ENCODE measurements at regions not wholly inside any gene's neighbourhood (a gene's known extent, or its start where the extent isn't known, plus 50 kb on each side); places are given as distances from the start of the nearest gene placed in this dataset.
A peak's percentile ranks its signal among the peaks of the same experiment; 100 is the strongest.
"Not testable (repeated sequence)": the region's sequence is repeated elsewhere in the genome, so short reads cannot be mapped to it uniquely, and the experiment has no call there.

GRCh38 chr17:30708241-30709078 is 116.0 kb downstream of the CRLF3 start:
- H3K27me3 ChIP-seq (replicated peaks in 2 of 5; ENCODE audit: control insufficient read depth in 4 of 5, insufficient read depth in 5 of 5, low read length in 4 of 5); H3K36me3 ChIP-seq (ENCODE audit: control insufficient read depth in 4 of 4, insufficient read depth in 4 of 4, low read length in 3 of 4); H3K9me3 ChIP-seq (ENCODE audit: control extremely low read depth in 1 of 5, control insufficient read depth in 4 of 5, insufficient read depth in 2 of 5, low read depth in 1 of 5, low read length in 4 of 5); POLR2A ChIA-PET: not testable (repeated sequence)
- peak overlapping the region; percentile 54 to 83 for H3K27ac ChIP-seq (ENCODE audit: insufficient read depth in 1 of 2, low read depth in 1 of 2, low read length in 2 of 2, poor library complexity in 1 of 2, severe bottlenecking in 2 of 2)
- H3K4me1 ChIP-seq (ENCODE audit: control extremely low read depth in 1 of 4, control insufficient read depth in 4 of 4, insufficient read depth in 4 of 4, low read length in 3 of 4): peaks cover 0 to 46% (median 41%) of the 10 kb centered on the region in 4 experiments
- WGBS (ENCODE audit: insufficient coverage): under 1% methylated on average over 50 of the region's 75 CpGs
- CTCF ChIA-PET: interaction anchor here (1.4 kb wide), 1 partner anchor 33 kb away, joined by 4 read pairs; no protein-coding TSS in a partner anchor
- peak; percentile 86 to 94 (median 92) for DNase-seq
- H3K4me3 ChIP-seq (ENCODE audit: control insufficient read depth in 1 of 7, extremely low read depth in 1 of 7, insufficient read depth in 4 of 7, low read depth in 2 of 7, low read length in 6 of 7): peak overlapping the region; percentile 67 to 91 (median 81)

GRCh38 chr17:30707724-30708240 is 116.7 kb downstream of the CRLF3 start:
- Histone ChIP-seq H3K27ac (ENCODE audit: insufficient read depth in 1 of 2, low read depth in 1 of 2, low read length in 2 of 2, poor library complexity in 1 of 2, severe bottlenecking in 2 of 2) (peak overlapping the region; percentile 54 to 83), H3K4me1 (ENCODE audit: control extremely low read depth in 1 of 4, control insufficient read depth in 4 of 4, insufficient read depth in 4 of 4, low read length in 3 of 4) (peaks cover 0 to 45% (median 41%) of the 10 kb centered on the region in 4 experiments), H3K4me3 (ENCODE audit: control insufficient read depth in 1 of 7, extremely low read depth in 1 of 7, insufficient read depth in 4 of 7, low read depth in 2 of 7, low read length in 6 of 7) (peak overlapping the region; percentile 67 to 91 (median 81))
- peak; percentile 59 to 80 (median 78) for DNase-seq
- POLR2A ChIA-PET; H3K36me3 ChIP-seq (ENCODE audit: control insufficient read depth in 4 of 4, insufficient read depth in 4 of 4, low read length in 3 of 4); CTCF ChIA-PET; H3K27me3 ChIP-seq (replicated peaks in 2 of 5; ENCODE audit: control insufficient read depth in 4 of 5, insufficient read depth in 5 of 5, low read length in 4 of 5); H3K9me3 ChIP-seq (ENCODE audit: control extremely low read depth in 1 of 5, control insufficient read depth in 4 of 5, insufficient read depth in 2 of 5, low read depth in 1 of 5, low read length in 4 of 5): not testable (repeated sequence)
- 0% methylated on average over 17 of the region's 18 CpGs for WGBS (ENCODE audit: insufficient coverage)

GRCh38 chr17:30706461-30707335 is 117.8 kb downstream of the CRLF3 start:
- Histone ChIP-seq H3K27ac (ENCODE audit: insufficient read depth in 1 of 2, low read depth in 1 of 2, low read length in 2 of 2, poor library complexity in 1 of 2, severe bottlenecking in 2 of 2) (peak overlapping the region in 1 of 2 experiments; percentile 43), H3K4me3 (ENCODE audit: control insufficient read depth in 1 of 7, extremely low read depth in 1 of 7, insufficient read depth in 4 of 7, low read depth in 2 of 7, low read length in 6 of 7) (peak overlapping the region; percentile 4 to 91 (median 64)), H3K4me1 (ENCODE audit: control extremely low read depth in 1 of 4, control insufficient read depth in 4 of 4, insufficient read depth in 4 of 4, low read length in 3 of 4) (peaks cover 0 to 39% (median 32%) of the 10 kb centered on the region in 4 experiments)
- CTCF ChIA-PET: interaction anchor here (0.6 to 1.1 kb wide), 2 partner anchors 112 to 197 kb away, joined by 3 read pairs; no protein-coding TSS in a partner anchor
- not testable (repeated sequence) for H3K36me3 ChIP-seq (ENCODE audit: control insufficient read depth in 4 of 4, insufficient read depth in 4 of 4, low read length in 3 of 4); H3K27me3 ChIP-seq (replicated peaks in 2 of 5; ENCODE audit: control insufficient read depth in 4 of 5, insufficient read depth in 5 of 5, low read length in 4 of 5); H3K9me3 ChIP-seq (ENCODE audit: control extremely low read depth in 1 of 5, control insufficient read depth in 4 of 5, insufficient read depth in 2 of 5, low read depth in 1 of 5, low read length in 4 of 5)
- WGBS (ENCODE audit: insufficient coverage): 36% methylated on average over 9 of the region's 11 CpGs
- POLR2A ChIA-PET: interaction anchor here (0.5 kb wide), 1 partner anchor 15 kb away, joined by 4 read pairs; no protein-coding TSS in a partner anchor
- peak; percentile 39 to 75 (median 70) for DNase-seq

GRCh38 chr17:30706004-30706403 is 118.5 kb downstream of the CRLF3 start:
- peak overlapping the region; percentile 36 to 91 (median 61) for H3K4me3 ChIP-seq (ENCODE audit: control insufficient read depth in 1 of 7, extremely low read depth in 1 of 7, insufficient read depth in 4 of 7, low read depth in 2 of 7, low read length in 6 of 7)
- H3K9me3 ChIP-seq (ENCODE audit: control extremely low read depth in 1 of 5, control insufficient read depth in 4 of 5, insufficient read depth in 2 of 5, low read depth in 1 of 5, low read length in 4 of 5); H3K36me3 ChIP-seq (ENCODE audit: control insufficient read depth in 4 of 4, insufficient read depth in 4 of 4, low read length in 3 of 4); H3K27me3 ChIP-seq (replicated peaks in 2 of 5; ENCODE audit: control insufficient read depth in 4 of 5, insufficient read depth in 5 of 5, low read length in 4 of 5); POLR2A ChIA-PET: not testable (repeated sequence)
- peak overlapping the region in 1 of 2 experiments; percentile 43 for H3K27ac ChIP-seq (ENCODE audit: insufficient read depth in 1 of 2, low read depth in 1 of 2, low read length in 2 of 2, poor library complexity in 1 of 2, severe bottlenecking in 2 of 2)
- 0% methylated on average over 13 of the region's 41 CpGs for WGBS (ENCODE audit: insufficient coverage)
- H3K4me1 ChIP-seq (ENCODE audit: control extremely low read depth in 1 of 4, control insufficient read depth in 4 of 4, insufficient read depth in 4 of 4, low read length in 3 of 4): peaks cover 0 to 37% (median 31%) of the 10 kb centered on the region in 4 experiments
- CTCF ChIA-PET: interaction anchor here (0.6 to 1.1 kb wide), 2 partner anchors 113 to 197 kb away, joined by 3 read pairs; no protein-coding TSS in a partner anchor
- peak in 1 of 3 donors; percentile 50 for DNase-seq

GRCh38 chr17:30701498-30701989 is 122.9 kb downstream of the CRLF3 start:
- Histone ChIP-seq H3K4me3 (ENCODE audit: control insufficient read depth in 1 of 7, extremely low read depth in 1 of 7, insufficient read depth in 4 of 7, low read depth in 2 of 7, low read length in 6 of 7) (no peak overlapping the region), H3K4me1 (ENCODE audit: control extremely low read depth in 1 of 4, control insufficient read depth in 4 of 4, insufficient read depth in 4 of 4, low read length in 3 of 4) (peaks cover 0 to 20% (median 16%) of the 10 kb centered on the region in 4 experiments), H3K27ac (ENCODE audit: insufficient read depth in 1 of 2, low read depth in 1 of 2, low read length in 2 of 2, poor library complexity in 1 of 2, severe bottlenecking in 2 of 2) (no peak overlapping the region), H3K27me3 (replicated peaks in 2 of 5; ENCODE audit: control insufficient read depth in 4 of 5, insufficient read depth in 5 of 5, low read length in 4 of 5) (no peaks in the 10 kb centered on the region), H3K36me3 (ENCODE audit: control insufficient read depth in 4 of 4, insufficient read depth in 4 of 4, low read length in 3 of 4) (no peaks in the 10 kb centered on the region), H3K9me3 (ENCODE audit: control extremely low read depth in 1 of 5, control insufficient read depth in 4 of 5, insufficient read depth in 2 of 5, low read depth in 1 of 5, low read length in 4 of 5) (no peaks in the 10 kb centered on the region)
- 40% methylated on average over 5 of the region's 7 CpGs for WGBS (ENCODE audit: insufficient coverage)
- peak in 2 of 3 donors; percentile 39 for DNase-seq
- ChIA-PET CTCF (no interaction called here), POLR2A (no interaction called here)

- H3K9me3 ChIP-seq (ENCODE audit: control extremely low read depth in 1 of 5, control insufficient read depth in 4 of 5, insufficient read depth in 2 of 5, low read depth in 1 of 5, low read length in 4 of 5); H3K4me3 ChIP-seq (ENCODE audit: control insufficient read depth in 1 of 7, extremely low read depth in 1 of 7, insufficient read depth in 4 of 7, low read depth in 2 of 7, low read length in 6 of 7); POLR2A ChIA-PET; CTCF ChIA-PET; H3K27me3 ChIP-seq (replicated peaks in 2 of 5; ENCODE audit: control insufficient read depth in 4 of 5, insufficient read depth in 5 of 5, low read length in 4 of 5); H3K27ac ChIP-seq (ENCODE audit: insufficient read depth in 1 of 2, low read depth in 1 of 2, low read length in 2 of 2, poor library complexity in 1 of 2, severe bottlenecking in 2 of 2); DNase-seq; H3K36me3 ChIP-seq (ENCODE audit: control insufficient read depth in 4 of 4, insufficient read depth in 4 of 4, low read length in 3 of 4): not testable (repeated sequence)
- WGBS (ENCODE audit: insufficient coverage): 91% methylated on average over 6 of the region's 11 CpGs
- peaks cover 0 to 15% (median 14%) of the 10 kb centered on the region in 4 experiments for H3K4me1 ChIP-seq (ENCODE audit: control extremely low read depth in 1 of 4, control insufficient read depth in 4 of 4, insufficient read depth in 4 of 4, low read length in 3 of 4)
Observed at GRCh38 chr17:30700833-30701232, 123.7 kb downstream of the CRLF3 start.
